ENCODE measurements at regions not wholly inside any gene's neighbourhood (a gene's known extent, or its start where the extent isn't known, plus 50 kb on each side); places are given as distances from the start of the nearest gene placed in this dataset.

DNA sequence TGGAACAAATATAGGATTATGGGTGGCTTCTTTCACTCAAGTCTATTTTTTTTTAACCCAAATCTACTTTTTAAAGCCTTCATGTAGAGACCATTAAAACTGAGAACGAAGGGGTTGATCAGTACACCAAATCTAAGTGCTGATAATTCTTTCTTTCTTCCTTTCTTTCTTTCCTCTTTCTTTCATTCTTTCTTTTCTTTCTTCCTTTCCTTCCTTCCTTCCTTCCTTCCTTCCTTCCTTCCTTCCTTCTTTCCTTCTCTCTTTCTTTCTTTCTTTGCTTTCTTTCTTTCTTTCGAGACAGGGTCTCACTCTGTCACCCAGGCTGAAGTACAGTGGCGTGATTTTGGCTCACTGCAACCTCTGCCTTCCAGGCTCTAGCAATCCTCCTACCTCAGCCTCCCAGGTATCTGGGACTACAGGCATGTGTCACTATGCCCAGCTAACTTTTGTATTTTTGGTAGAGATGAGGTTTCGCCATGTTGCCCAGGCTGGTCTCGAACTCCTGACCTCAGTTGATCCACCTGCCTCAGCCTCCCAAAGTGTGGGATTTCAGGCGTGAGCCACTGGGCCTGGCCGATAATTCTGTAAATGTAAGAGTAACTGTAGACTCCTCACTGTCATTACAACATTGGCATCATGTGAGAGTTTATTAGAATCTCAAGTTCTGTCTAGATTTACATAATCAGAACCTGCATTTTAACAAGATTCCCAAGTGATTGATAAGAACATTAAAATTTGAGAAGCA, 236.4 kb downstream of the TFEC start:
- TF ChIP-seq, protein P1, sequence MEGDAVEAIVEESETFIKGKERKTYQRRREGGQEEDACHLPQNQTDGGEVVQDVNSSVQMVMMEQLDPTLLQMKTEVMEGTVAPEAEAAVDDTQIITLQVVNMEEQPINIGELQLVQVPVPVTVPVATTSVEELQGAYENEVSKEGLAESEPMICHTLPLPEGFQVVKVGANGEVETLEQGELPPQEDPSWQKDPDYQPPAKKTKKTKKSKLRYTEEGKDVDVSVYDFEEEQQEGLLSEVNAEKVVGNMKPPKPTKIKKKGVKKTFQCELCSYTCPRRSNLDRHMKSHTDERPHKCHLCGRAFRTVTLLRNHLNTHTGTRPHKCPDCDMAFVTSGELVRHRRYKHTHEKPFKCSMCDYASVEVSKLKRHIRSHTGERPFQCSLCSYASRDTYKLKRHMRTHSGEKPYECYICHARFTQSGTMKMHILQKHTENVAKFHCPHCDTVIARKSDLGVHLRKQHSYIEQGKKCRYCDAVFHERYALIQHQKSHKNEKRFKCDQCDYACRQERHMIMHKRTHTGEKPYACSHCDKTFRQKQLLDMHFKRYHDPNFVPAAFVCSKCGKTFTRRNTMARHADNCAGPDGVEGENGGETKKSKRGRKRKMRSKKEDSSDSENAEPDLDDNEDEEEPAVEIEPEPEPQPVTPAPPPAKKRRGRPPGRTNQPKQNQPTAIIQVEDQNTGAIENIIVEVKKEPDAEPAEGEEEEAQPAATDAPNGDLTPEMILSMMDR (conservative IDR thresholded peaks at IDR 0.05; ENCODE audit: low read length) = no peak
- TF ChIP-seq EZH2phosphoT487 (IDR thresholded peaks at IDR 0.05; ENCODE audit: borderline replicate concordance, low read depth, low read length) = no peak
